Hepatocyte (in vitro differentiated cells): ENCODE measurements at regions not wholly inside any gene's neighbourhood (a gene's known extent, or its start where the extent isn't known, plus 50 kb on each side); places are given as distances from the start of the nearest gene placed in this dataset.
"Not testable (repeated sequence)": the region's sequence is repeated elsewhere in the genome, so short reads cannot be mapped to it uniquely, and the experiment has no call there.

Experiments used
- CTCF ChIP-seq: fragments of 200-600 bp; sonication (generic); IDR thresholded peaks from 2 replicates; pipeline ENCODE4 v1.5.1; 2016; ENCODE audit warnings: antibody characterized with exemption, mild to moderate bottlenecking; ENCODE audit not compliant: poor library complexity
- EZH2 ChIP-seq: fragments of 200-600 bp; sonication (generic); IDR thresholded peaks from 2 replicates; pipeline ENCODE4 v1.6.1; 2016; ENCODE audit warnings: antibody characterized with exemption, mild to moderate bottlenecking, borderline replicate concordance

DNA sequence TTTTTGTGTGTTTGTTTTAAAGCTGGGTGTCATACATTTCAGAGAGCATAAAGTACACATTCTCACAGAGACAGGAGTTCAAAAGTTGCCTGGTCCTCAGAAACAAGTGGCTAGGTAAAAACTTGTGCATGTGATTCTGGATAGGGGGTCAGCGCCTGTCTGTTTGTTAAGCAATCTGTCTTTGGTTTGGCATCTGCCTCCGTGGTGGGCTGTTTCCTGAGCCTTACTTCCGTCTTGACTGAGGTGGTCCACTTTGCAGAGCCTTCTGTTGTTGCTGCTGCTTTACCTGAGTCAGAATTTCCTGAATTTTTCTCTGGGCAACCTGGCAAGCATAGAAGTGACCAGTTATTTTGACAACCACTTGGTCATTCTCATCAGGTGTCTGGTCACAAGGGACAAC lies 73.8 kb upstream of the RPS6KA2 start:
- not testable (repeated sequence) for TF ChIP-seq EZH2, CTCF
